GM21381 (cell line): ENCODE measurements at regions not wholly inside any gene's neighbourhood (a gene's known extent, or its start where the extent isn't known, plus 50 kb on each side); places are given as distances from the start of the nearest gene placed in this dataset.
"Not testable (repeated sequence)": the region's sequence is repeated elsewhere in the genome, so short reads cannot be mapped to it uniquely, and the experiment has no call there.

Experiments
- ATAC-seq: cut with Tn5 transposase; IDR thresholded peaks from one replicate; pipeline ENCODE4 v1.9.1; 2021; ENCODE audit warnings: mild to moderate bottlenecking, moderate library complexity; ENCODE audit not compliant: unreplicated experiment

DNA sequence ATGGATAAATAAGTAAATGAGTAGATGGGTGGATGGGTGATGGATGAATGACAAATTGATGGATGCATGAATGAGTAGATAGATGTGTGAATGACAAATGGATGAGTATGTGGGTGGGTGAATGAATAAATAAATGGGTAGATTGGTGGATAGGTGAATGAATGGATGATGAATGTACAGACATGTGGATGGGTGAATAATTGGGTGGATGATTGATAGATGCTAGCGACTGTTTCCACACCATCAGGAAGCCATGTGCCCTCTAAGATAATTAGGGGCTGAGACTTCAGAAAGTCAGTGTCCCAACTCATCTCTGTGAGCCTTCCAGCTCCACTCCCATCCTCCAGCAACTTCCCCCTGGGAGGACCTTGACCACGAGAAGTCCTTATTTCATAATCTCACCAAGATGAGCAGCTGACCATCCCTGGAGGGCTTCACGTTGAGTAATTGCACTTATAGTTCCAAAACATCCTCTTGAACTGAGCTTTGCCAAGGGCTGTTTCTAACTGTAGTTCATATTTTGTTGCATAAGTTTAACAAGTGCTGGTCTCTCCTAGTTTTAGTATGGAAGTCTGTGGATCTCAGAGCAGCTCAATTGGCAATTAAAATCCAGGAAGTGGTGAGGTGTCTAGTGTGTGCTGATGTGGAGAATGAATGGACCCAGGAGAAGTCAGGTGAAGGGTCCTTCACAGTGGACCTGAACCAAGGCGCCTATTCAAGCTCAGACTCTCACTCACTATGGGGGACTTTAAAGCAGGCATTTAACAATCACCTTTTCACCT, 295.7 kb downstream of the ADGRD1 start:
- no peak for ATAC-seq

DNA sequence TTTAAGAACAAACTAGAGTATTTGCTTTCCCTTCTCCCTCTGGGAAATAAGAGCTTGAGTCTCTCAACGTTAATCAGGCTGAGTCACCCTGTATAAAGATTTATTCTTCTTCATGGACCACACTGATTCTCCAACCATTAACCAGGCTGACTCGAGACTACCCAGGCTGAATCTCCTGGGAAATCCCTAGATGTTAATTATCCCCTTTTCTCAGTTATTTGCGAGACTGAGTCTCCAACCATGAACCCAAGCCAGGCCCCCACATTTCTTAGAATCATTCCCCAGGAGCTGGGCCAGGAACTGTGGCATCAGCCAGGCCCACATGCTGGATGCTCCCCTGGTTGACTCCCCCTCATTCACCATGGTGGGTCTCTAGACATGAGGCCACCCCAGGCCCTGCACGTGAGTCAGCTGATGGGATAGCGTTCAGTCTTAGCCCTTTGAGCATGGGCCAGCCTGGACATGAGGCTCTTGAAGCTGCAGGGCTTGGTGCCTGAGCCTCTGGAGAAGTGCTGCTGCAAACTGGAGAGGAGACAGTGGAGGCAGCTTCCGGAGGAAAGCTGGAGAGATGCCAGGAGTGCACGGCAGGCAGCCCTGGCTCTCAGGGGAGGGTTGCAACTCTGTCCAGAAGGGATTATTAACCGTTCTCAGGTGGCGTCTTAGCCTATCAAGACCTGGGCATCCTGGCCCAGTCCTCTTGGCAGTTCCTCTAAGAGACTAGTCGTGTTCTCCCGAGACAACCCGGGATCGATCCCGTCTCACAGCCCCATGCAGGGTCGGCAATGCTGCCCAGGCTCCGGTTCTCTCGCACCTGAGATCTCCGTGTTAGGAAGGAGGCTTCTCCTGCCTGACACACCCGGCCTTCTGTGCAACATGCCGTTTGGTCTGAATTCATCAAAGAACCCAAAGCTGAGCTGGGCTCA, 296.6 kb downstream of the ADGRD1 start:
- no peak for ATAC-seq

DNA sequence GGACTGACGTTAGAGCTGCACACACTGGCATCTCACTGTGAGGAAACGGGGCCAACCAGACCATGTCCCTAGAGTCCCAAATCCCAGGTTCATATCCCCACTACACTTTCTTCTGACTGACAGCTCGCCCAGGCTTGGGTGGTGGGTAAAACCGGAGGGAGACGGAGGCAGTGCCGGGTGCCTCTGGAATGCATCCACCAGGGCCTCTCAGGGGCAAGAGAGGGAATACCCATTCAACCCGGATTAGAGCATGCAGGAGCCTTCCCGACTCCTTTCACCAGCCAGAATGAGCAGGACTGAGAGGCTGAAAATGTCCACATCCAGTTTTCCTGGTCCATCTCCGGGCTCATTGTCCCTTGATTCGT, 297.2 kb downstream of the ADGRD1 start:
- ATAC-seq = no peak

DNA sequence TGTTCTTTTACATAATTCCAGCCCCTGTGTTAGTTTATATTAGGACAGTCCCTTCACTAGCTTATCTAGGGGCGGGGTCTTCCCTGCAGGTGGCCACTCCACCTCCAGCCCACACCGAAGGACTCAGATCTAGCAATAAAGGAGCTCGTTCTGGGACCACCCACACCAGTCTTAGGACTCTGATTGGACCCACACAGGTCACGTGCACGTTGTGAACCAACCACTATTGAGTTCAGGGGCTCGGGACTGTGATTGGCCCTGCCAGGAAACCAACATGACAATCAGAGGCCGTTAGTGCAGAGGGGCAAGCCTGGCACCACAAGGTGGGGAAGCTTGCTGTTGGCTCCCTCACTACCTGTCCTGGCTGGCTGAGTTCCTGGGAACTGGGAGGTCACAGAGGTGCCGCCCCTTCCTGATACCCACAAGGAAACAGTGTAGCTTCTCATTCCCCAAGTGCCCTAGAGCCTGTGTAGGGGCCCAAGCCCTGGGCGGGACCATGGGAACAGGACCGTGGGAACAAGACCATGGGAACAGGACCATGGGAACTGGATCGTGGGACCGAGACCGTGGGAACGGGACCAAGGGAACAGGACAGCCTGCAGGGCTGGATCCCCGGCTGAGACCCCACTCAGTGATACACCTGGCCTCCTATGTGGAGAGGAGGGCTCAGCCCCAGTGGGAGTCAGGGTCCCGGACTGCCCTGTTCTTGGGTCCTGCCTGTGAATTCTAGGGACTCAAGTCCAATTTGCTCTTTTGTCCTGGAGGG, 297.8 kb downstream of the ADGRD1 start:
- no peak for ATAC-seq

DNA sequence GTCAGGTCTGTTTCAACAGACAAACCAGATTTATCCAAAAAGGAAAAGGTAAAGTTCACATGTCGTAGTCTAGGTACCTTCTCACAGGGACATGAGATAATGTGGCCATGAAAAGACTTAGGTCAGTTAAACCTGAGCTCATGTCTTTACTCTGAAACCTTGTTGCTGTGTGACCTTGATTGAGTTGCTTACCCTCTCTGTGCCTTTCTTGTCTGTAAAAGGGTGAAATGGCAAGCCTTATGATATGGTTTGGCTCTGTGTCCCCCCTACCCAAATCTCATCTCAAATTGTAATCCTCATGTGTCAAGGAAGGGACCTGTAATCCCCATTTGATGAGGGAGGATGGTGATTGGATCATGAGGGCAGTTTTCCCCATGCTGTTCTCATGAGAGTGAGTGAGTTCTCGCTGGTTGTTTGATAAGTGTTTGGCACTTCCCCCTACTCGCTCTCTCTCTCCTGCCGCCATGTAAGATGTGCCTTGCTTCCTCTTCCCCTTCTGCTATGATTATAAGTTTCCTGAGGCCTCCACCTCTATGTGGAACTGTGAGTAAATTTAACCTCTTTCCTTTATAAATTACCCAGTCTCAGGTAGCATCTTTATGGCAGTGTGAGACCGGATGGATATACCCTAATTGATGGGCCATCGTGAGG, 299.8 kb downstream of the ADGRD1 start:
- ATAC-seq = no peak

DNA sequence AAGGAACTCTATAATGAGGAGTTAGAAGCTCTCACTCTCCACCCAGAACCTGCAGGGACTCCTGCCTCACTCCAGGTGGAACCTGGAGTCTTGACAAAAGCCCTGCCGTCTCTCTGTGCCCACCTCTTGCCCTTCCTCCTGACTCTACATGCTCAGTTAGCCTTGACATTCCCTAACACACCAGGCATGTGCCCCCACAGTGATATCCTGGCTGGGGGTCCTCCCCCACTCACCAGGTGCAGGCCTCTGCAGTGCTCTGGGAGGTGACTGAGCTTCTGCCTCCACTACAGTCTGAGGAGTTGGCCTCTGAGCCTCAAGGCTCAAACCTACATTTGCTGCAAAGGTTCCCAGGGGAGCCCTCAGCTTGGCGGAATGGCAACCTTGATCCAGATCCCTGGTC, 300.7 kb downstream of the ADGRD1 start:
- no peak for ATAC-seq

DNA sequence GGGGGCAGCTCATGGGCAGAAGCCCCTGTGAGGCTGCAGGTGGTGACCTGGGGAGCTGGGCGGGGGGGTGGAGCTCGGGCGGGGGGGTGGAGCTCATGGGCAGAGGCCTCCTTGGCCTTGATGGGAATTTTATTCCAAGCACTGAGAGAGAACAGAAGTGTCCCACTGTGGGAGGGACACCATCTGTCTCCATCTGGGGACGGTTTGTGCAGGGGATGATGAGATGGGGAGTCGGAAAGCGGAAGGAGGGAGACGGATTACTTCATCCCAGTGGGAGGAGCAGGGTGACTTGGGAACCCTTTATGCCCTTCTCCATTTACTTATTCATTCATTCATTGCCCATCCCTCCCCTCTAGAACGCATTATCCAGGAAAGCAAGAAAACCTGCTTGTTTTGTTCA, 304.7 kb downstream of the ADGRD1 start:
- no peak for ATAC-seq

DNA sequence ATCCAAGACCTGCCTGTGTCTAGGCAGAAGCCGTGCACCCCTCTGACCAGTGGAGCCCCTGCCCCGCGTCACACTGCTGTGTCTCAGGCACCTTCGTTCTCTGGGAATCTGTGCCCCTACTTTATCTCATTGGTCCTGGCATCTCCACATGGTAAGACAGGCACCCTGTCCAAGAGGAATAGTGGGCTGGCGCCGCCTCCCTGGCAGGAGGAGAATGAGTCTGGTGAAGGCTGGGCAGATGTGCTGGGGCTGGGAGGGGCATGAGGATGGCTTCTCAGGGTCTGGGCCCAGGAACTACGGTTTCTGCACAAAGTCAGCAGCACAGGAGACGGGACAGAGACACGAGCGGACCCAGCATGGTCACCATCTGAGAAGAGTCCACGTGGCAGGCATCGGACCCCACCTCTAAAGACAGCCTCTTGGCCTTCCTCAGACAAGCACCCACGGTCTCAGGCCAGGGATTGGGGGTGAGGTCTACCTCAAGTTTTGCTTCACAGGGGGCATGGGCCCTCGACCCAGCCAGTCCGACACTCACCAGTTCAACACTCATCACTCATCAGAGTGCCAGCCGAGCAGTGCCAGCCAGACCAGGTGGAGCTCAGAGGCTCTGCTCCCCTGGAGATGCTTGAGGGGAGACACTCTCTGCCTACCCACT, 306.7 kb downstream of the ADGRD1 start:
- ATAC-seq = no peak

DNA sequence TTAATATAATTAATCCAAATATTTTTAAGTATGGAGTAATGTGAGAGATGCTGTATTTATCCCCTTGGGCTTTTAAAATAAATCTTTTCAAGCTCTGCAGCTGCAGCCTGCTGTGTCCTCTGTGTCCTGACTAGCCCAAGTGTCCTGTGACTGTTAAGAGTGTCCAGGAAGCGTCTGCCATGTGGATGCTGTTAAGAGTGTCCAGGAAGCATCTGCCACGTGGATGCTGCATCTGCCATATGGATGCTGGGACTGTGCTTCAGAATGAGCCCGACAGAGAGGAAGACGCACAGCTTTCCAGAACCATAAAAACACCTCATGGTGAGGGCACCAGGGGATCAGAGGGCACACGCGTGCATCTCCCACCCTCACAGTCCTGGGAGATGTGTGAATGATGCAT, 307.2 kb downstream of the ADGRD1 start:
- no peak for ATAC-seq

DNA sequence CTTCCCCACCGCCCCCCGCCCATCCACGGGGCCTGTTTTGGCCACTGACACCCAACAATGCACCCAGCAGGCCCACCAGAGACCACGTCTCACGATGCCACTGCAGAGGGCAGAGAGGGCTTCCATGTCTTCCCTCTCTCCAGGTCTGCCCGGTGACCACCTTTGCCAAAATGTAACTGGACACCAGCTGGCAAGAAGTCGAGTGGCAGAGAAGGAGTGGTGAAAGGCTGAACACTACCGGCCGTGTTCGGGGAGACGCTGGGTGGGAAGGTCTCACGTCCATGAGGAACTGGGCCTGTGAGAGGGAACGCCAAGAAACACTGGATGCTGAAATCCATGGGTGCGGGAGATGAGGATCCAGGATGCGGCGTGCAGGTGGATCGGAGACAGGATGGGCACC, 308.2 kb downstream of the ADGRD1 start:
- ATAC-seq = no peak

DNA sequence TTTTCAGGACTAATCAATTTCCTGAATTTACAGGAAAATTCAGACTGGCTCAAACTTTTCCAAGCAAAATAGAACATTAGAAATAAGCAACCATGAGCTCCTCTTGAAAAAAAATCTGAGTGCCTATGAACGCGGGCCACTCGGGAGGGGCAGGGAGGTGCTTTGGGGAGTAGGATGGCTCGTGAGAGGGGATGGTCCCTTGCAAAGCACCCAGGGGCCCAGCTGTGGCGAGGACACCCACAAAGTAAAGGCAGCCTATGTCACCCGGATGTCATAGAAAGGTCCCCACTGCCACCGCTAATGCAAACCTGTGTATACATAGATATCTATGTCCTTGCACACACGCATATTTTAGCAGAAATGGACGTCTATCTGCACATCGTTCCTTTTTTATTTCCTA, 309.9 kb downstream of the ADGRD1 start:
- no peak for ATAC-seq

DNA sequence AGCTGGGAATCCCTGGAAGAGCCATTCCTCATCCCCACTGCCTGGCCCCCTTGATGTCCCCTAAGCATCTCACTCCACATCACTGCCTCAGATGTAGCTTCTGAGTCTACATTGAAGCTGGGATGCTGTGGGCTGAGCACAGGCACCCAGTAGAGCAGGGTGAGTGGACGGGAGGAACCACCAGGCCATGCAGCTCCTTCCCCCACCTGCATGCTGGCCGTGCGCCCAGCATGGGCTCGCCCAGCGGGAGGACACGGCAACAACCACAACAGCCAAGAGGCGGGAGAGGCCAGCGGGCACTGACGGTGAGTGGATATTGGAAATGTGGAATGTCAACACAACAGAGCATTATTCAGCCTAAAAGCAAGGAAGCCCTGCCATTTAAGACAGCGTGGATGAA, 310.9 kb downstream of the ADGRD1 start:
- ATAC-seq = no peak

DNA sequence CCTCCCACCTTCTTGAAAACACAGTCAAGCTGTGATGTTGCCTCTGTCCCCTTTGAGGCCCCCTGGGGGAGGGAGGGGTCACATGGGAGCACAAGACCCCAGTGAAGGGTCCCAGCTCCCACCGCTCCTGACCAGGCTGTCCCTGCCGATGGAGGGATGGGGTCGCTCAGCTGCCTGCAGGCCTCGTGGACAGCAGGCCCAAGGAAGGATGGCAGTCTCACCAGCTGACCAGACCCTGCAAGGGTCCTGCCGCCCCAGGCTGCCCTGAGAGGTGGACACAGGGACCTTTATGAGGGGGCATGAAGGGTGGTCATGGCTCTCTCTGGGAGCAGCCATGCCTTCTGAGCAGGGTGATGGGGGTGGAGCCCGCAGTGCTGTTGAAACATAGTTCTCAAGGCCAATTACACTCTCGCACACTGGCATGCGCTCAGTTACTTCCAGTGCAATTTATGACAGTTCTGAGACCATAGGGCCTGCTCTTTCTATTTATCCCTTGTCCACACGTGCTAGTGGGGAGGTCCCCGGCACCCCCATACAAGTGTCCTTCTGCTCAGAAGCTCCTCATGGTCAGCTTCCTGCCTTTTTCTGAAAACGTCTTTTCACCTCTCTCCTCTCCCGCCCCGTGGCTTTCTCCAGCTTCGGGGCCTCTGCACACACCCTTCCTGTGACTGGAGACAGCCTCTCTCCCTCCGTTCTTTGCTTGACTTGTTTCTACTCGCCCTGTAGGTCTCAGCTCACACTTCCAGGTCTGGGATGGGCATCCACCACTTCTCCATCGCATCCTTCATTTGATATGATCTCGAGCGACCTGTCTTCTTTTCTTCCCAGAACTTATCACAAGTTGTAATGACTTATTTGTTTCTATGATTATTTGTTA, 313.1 kb downstream of the ADGRD1 start:
- ATAC-seq = no peak

DNA sequence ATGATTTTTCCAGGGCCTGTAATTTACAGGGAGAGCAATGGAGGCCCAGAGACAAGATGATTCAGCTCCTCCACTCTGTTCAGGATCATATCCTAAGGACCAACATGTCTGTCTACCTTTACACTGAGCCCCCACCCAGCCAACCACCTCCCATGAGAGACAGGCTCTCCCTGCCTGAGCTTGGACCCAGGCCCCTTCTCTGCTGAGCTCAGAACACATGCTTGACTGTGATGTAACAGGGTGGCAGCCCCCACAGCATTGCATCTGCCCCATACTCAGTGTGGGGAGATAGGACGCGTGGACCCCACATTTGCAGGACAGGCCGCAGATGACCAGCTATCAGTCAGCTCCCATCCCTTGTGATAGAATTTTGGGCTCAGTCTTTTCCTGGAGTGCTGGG, 313.9 kb downstream of the ADGRD1 start:
- no peak for ATAC-seq

DNA sequence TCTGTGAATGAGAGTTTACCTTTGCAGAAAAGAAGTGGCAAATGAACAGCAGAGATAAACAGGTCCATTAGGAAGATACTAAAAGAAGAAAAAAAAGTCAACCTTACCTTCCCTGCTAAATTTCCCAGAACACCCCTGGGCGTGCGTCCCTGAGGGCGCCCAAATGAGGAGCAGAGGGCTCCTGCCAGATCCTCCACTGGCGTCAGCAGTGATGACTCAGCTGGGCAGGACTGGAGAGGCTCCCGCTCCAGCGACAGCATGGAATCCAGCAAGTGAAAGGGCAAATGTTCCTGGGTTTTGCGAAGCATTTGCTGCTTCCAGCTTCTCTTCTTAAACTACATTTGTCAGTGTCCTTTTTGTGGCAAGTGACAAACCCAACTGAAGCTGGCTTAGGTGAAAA, 314.4 kb downstream of the ADGRD1 start:
- ATAC-seq = not testable (repeated sequence)

DNA sequence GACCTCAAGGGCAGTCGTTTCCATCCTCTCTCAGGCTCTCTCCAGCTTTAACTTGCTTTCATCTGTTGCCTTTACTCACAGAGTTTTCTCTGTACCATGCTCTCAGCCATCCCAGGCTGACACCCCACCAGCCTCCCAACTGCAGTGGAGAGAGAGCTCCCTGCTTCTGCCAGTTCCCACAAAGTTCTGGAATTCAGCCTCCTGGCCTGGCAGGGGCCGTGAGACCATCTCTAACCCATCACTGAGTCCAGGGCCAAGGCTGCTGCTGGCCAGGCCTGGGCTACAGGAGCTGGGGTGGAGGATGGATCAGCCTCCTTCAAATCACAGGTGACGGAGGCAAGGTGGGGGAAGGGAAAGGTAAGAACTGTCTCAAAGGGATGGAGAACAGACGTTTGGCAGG, 314.9 kb downstream of the ADGRD1 start:
- ATAC-seq = not testable (repeated sequence)

DNA sequence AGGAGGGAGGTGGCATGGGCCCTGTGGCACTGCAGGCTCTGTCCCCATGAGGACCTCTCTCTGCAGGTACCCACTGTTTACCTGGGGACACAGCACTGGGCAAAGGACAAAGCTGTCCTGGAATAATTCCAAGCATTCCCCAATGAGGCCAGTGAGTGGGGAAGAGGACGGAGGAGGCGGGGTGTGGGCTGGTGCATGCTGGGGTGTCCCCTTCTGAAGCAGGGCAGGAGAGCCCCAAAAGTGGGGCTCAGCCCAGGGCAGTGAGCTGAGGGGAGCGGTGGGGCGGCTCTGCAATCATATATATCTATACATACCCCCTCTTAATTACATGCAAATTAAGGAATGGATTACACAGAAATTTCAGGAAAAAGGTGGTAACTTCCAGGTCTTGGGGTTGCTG, 315.8 kb downstream of the ADGRD1 start:
- no peak for ATAC-seq

DNA sequence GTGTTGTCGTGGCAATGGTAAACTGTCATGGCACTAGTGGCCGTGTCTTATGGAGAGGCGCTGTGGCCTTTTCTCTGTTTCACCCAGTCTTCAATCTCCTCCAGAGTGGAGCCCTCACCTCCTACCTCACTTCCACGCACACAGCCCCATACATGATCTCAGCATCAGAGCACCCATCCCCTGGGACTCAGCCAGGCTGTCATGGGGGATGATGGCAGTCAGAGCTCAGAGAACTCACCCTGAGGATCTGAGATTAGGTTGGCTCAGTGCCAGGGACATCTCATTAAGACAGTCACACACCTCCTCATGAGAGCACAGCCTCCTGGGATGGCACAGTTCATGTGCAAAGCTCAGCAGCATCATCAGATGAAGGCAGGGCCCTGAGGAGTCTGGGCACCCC, 316.3 kb downstream of the ADGRD1 start:
- ATAC-seq = not testable (repeated sequence)

DNA sequence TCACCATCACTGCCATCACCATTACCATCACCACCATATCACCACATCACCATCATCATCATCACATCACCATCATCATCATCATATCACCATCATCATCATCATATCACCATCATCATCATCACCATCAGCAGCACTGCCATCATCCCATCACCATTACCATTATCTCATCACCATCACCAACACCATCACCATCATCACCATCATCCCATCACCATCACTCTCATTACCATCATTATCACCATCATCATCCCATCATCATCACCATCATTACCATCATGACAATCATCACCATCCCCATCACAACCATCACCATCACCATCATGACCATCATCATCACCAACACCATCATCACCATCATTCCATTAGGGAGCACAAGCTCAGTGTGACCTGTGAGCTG, 318.0 kb downstream of the ADGRD1 start:
- no peak for ATAC-seq
